Urinary bladder (tissue), 3 donors: ENCODE measurements at regions not wholly inside any gene's neighbourhood (a gene's known extent, or its start where the extent isn't known, plus 50 kb on each side); places are given as distances from the start of the nearest gene placed in this dataset.
"Not testable (repeated sequence)": the region's sequence is repeated elsewhere in the genome, so short reads cannot be mapped to it uniquely, and the experiment has no call there.

Experiments
- DNase-seq: peaks from one replicate; pipeline ENCODE4 v3.0.0-alpha.2; 2015; ENCODE audit errors: extremely low spot score
- H3K27ac ChIP-seq: one replicate; pipeline ENCODE4 v1.5.1; 2013; ENCODE audit warnings: low read depth, mild to moderate bottlenecking, moderate library complexity
- H3K36me3 ChIP-seq: one replicate; pipeline ENCODE4 v1.6.1; 2013; ENCODE audit warnings: mild to moderate bottlenecking, moderate library complexity; ENCODE audit not compliant: insufficient read depth
- H3K4me1 ChIP-seq: one replicate; pipeline ENCODE4 v1.6.1; 2013; ENCODE audit warnings: mild to moderate bottlenecking, moderate library complexity; ENCODE audit not compliant: insufficient read depth
- H3K4me3 ChIP-seq: one replicate; pipeline ENCODE4 v1.5.1; 2013; ENCODE audit warnings: low read depth, low read length
- WGBS: extraction: QIAGEN DNeasy Blood & Tissue Kit; methylation state at CpG from one replicate; pipeline ENCODE4 v1.1.7; 2013; 5-methylcytosine and 5-hydroxymethylcytosine counted together
- donor health status: healthy with polysubstance abuse.
- donor health status: healthy.

DNA sequence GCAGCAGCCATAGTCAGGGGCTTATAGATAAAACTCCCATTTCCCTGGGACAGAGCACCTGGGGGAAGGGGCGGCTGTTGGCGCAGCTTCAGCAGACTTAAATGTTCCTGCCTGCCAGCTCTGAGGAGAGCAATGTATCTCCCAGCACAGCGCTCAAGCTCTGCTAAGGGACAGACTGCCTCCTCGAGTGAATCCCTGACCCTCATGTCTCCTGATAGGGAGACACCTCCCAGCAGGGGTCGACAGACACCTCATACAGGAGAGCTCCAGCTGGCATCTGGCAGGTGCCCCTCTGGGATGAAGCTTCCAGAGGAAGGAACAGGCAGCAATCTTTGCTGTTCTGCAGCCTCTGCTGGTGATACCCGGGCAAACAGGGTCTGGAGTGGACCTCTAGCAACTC, 189.3 kb upstream of the EGLN3 start:
- DNase-seq, H3K36me3 ChIP-seq, H3K27ac ChIP-seq, H3K4me1 ChIP-seq, H3K4me3 ChIP-seq: not testable (repeated sequence)
- WGBS, result 56% methylated on average over 6 of the region's 6 CpGs

DNA sequence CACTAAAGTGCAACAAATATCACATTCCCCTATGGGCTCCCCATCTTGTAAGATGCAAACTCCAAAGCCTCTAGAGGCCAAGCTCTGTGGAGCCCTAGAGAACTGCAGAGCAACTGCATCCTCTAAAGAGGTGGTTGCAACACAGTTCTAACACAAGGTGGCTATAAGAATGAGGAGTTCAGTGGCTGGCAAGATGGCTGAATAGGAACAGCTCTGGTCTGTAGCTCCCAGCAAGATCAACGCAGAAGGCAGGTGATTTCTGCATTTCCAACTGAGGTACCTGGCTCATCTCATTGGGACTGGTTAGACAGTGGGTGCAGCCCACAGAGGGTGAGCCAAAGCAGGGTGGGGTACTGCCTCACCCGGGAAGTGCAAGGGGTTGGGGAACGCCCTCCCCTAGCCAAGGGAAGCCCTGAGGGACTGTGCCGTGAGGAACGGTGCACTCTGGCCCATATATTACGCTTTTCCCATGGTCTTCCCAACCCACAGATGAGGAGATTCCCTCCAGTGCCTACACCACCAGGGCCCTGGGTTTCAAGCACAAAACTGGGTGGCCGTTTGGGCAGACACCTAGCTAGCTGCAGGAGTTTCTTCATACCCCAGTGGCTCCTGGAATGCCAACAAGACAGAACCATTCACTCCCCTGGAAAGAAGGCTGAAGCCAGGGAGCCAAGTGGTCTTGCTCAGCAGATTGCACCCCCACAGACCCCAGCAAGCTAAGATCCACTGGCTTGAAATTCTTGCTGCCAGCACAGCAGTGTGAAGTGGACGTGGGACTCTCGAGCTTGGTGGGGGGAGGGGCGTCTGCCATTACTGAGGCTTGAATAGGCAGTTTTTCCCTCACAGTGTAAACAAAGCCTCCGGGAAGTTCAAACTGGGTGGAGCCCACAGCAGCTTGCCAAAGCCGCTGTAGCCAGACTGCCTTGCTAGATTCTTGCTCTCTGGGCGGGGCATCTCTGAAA, 188.6 kb upstream of the EGLN3 start:
- H3K36me3 ChIP-seq, H3K27ac ChIP-seq, H3K4me1 ChIP-seq, H3K4me3 ChIP-seq: not testable (repeated sequence)
- peak; percentile 26 for DNase-seq
- 57% methylated on average over 13 of the region's 13 CpGs for WGBS

DNA sequence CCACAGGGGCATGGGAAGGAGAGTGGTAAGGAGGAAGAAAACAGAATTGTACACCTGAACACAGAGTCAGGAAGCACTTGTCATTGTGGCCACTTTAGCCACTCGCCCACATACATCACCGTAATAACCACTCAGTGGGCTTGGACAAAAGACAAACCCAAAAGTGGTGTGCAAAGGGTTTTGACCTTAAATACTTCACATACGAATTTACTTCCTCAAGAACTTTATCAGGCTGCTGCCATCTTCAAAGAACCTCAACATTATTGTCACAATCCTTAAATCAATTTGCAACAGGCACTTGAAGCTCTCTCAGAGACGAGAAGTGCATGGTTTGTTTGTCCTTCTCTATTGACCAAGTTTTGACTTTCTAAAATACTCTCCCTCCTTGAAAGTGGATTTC, 187.3 kb upstream of the EGLN3 start:
- Histone ChIP-seq H3K36me3 (no peaks in the 10 kb centered on the region), H3K4me3 (no peak overlapping the region), H3K27ac (no peak overlapping the region), H3K4me1 (no peaks in the 10 kb centered on the region)
- whole genome bisulfite sequencing, result 78% methylated on average over 4 of the region's 4 CpGs
- DNase-seq, result no peak

DNA sequence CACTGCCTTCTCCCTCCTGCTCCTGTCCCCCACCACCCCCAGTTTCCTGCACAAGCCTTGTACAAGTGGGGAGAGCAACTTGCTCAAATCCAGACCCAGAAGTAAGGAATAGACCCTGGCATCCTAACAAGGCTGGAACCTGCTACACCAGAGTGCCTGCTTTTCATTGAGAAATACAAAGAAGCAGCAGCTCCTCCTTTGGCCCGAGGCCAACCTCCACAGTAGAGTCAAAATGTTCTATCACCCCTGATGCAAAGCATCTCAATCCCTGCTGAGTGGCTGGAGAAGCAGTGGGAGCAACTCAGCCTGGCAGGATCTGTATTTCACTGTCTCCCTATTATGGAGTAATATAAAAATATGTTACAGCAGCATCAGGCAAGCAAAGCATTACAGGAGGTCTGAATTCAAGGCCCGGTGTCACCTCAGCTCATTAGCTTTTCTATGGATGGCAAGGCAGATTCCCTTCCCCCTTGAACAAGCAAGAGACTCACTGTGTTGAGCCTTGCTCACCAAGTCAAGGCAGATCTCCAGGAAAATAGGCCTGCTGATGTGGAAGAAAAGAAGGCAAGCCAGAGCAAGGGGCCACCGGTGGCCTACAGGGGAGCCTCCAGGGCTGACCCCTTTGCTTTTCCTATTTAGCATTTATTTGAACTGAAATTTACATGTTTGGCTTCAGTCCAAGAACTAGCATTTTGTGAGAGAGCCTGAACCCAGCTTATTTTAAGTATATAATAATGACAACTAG, 186.3 kb upstream of the EGLN3 start:
- no peaks in the 10 kb centered on the region for H3K36me3 ChIP-seq
- H3K4me3 ChIP-seq, result no peak overlapping the region
- DNase-seq, result no peak
- WGBS, result 54% methylated on average over 3 of the region's 3 CpGs
- H3K4me1 ChIP-seq, result no peaks in the 10 kb centered on the region
- no peak overlapping the region for H3K27ac ChIP-seq

DNA sequence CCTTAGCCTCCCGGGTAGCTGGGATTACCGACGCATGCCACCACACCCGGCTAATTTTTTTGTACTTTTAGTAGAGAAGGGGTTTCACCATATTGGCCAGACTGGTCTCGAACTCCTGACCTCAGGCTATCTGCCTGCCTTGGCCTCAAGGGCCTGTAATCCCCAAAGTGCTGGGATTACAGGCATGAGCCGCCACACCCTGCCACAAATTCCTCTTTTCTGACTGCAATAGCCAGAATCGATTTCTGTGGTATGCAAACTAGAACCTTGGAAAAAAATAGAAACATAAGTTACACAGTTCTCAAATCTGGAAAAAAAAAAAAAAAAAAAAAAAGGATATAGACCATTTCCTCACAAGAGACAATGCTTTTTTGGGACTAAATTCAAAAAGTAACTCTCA, 184.6 kb upstream of the EGLN3 start:
- Histone ChIP-seq H3K4me3 (no peak overlapping the region), H3K4me1 (no peaks in the 10 kb centered on the region), H3K36me3 (no peaks in the 10 kb centered on the region), H3K27ac (no peak overlapping the region)
- WGBS, result 81% methylated on average over 7 of the region's 7 CpGs
- no peak for DNase-seq

DNA sequence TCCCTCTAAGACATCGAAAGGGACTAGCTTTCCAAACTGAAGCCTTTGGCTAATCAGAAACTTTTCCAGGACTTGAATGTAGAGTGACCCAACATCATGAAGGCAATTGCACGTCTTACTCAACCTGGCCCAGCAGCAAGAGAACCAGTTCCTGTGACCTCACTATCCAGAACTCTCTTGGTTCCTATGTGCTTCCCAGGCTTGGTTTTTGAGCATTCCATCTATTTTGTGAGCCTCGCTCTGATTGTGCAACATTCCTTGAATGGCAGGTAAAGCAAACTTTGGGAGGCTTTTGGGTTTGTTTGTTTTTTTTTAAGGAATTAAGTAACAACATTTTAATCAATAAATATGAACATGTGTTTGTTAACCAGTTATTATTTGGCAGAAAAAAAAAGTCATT, 183.6 kb upstream of the EGLN3 start:
- Histone ChIP-seq H3K27ac (no peak overlapping the region), H3K36me3 (no peaks in the 10 kb centered on the region), H3K4me3 (no peak overlapping the region), H3K4me1 (no peaks in the 10 kb centered on the region)
- 97% methylated on average over 3 of the region's 3 CpGs for WGBS
- no peak for DNase-seq

DNA sequence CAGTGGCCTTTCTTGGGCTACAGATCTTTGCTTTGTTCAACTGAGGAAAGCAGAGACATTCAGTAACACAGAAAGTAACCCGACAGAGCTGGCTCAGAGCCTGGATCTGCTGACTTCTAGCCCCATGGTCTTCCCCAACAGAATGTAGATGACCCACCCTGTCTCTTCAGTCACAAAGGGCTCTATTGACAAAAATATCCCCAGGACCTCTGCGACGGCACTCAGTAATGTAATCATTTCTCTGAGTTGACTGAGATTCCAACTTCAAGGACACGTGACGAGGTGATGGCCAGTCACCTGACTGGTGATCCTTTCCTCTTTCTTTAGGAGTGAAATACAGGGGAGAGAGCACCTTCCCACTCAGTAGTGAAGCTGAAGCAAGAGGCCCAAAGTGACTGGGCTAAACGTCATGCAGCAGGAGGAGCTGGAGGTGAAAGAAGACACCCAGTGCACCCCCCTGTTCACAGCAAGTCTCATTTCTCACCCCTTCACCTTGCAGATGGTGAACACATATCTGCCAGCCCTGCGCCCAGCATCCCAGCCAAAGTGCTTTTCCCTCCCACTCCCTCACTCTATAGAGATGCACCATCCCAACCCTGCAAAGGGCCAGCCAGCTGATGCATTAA, 179.2 kb upstream of the EGLN3 start:
- Histone ChIP-seq H3K4me1 (no peaks in the 10 kb centered on the region), H3K36me3 (no peaks in the 10 kb centered on the region), H3K27ac (no peak overlapping the region), H3K4me3 (no peak overlapping the region)
- no peak for DNase-seq
- WGBS, result 93% methylated on average over 7 of the region's 7 CpGs

DNA sequence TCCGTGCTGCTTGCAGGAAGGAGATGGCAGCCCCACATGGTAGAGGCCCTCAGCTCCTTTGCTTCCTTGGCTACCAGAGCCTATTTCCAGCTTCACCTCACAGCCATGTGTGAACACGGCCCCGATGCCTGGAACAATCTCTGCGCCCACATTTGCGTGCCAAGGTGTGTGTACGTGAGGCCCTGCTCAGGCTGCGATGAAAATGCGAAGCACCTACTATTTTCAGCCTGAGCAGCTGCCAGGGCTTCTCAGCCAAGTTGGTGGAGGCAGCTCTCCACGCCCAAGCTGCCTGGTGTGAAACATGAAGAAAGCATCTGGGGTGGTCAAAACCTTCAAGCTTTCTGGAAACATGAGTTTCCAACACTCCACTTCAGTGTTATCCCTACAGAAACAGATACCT, 177.8 kb upstream of the EGLN3 start:
- no peaks in the 10 kb centered on the region for H3K36me3 ChIP-seq
- no peak overlapping the region for H3K4me3 ChIP-seq
- no peak overlapping the region for H3K27ac ChIP-seq
- H3K4me1 ChIP-seq, result no peaks in the 10 kb centered on the region
- DNase-seq, result no peak
- WGBS, result 74% methylated on average over 9 of the region's 9 CpGs

DNA sequence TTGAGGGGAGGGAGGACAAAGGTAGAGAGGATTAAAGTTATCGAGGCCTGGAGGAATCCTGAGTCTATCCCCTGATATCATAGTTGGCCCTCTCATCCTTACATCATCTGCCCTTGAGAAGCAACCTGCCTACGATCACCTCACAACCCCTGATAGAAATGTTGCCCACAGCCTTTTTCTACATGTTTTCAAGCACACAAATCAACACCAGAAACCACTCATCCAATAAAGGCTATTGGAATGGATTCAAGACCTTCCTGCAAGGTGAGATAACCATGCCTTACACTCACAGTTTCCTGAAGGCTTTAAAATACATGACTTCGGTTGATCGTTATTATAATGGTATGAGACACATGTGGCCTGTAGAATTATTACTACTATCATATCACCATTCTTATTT, 175.7 kb upstream of the EGLN3 start:
- Histone ChIP-seq H3K4me1 (no peaks in the 10 kb centered on the region), H3K36me3 (no peaks in the 10 kb centered on the region), H3K27ac (no peak overlapping the region), H3K4me3 (no peak overlapping the region)
- 91% methylated on average over 4 of the region's 4 CpGs for WGBS
- DNase-seq, result no peak

DNA sequence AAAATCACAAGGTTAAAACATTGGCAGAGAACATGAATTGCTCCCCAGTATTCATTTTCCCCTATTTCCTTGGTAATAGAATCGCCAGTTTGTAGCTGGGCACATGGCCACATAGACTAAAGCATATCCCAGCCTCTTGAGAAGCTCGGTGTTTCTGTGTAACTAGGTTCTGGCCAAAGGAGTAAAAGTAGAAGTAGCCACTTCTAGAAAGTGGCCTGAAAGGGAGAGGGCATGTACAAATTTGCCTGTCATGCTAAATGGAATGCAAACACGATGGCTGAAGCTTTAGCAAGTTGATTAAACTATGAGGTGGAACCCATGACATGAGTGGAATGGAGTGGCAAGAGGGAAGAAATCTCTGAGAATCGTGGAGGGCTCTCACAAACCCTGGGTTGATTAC, 173.7 kb upstream of the EGLN3 start:
- Histone ChIP-seq H3K36me3 (no peaks in the 10 kb centered on the region), H3K4me3 (no peak overlapping the region), H3K4me1 (no peaks in the 10 kb centered on the region), H3K27ac (no peak overlapping the region)
- DNase-seq, result no peak
- WGBS, result 91% methylated on average over 4 of the region's 4 CpGs

DNA sequence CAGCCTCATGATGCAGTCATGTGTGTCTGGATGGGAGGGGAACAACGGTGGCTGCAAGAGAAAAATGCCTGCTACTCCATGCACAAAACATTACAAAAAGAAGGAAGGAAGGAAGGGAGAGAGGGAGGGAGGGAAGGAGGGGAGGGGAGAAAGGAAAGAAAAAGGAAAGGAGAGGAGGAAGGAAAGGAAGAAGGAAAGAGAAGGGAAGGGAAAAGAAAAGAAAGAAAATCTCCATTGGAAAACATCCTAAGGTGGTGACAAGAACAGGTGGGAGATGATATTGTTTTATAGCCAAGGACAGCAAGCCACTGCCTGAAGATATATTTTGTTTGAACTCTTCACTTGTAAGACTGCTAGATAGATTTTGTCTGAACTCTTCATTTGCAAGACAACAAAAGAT, 171.8 kb upstream of the EGLN3 start:
- Histone ChIP-seq H3K4me1 (no peaks in the 10 kb centered on the region), H3K4me3 (no peak overlapping the region), H3K27ac (no peak overlapping the region), H3K36me3 (no peaks in the 10 kb centered on the region)
- DNase-seq, result no peak
- 19% methylated on average over 1 of the region's 1 CpG for WGBS

DNA sequence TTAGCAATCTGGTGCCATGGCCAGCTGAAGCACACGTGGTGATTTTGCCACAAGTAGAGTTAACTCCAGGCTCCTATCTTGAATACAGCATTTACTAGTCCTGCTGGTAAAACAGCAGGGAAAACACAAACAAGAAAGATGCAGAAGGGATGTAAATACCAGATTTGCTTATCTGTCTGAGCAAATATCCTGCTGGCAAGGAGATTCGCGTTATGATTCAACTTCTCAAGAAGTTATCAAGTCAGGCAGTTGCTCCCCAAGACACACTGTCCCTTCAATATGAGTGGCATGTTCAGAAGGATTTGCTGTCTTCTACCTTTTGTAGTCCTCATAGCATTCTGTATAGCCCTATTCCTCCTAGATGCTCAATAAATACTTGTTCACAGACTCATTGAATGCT, 171.2 kb upstream of the EGLN3 start:
- Histone ChIP-seq H3K36me3 (no peaks in the 10 kb centered on the region), H3K4me1 (no peaks in the 10 kb centered on the region), H3K4me3 (no peak overlapping the region), H3K27ac (no peak overlapping the region)
- DNase-seq, result no peak
- whole genome bisulfite sequencing, result 44% methylated on average over 3 of the region's 3 CpGs

DNA sequence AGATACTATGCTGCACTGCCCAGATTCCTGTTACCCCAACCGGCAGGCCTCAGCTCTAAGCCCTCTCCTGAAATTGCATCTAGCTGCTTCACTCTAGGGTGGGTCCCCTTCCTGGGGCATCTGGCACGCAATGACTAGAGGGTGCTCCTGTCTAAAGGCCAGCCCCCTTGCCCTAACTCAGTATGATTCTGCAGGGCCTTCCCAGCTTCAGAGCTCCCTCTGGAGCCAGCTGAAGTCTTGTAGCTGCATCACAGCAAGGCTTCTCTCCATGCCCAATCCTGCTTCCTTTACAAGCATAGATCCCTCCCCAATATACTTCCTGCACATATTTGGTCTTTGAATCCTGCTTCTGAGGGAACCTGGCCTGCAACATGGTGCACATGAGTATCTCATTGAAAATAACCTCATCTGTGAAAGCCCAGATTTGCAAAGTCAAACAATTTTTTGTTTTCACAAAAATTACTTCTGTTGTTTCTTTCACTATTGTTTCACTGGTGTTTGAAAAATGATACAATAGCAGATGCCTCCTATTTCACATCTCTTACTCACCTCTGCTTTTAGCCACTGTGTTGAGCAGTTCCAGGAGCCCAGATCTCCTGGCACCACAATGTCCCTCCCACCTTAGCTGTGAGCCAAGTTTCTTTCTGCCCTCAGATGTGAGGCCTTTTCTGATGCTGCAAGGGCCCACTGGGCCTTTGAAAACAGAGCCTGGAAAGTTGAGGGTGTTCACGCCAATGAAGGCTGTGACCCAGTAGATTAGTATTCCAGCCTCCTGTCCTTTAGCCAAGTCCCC, 169.5 kb upstream of the EGLN3 start:
- Histone ChIP-seq H3K27ac (no peak overlapping the region), H3K36me3 (no peaks in the 10 kb centered on the region), H3K4me1 (no peaks in the 10 kb centered on the region), H3K4me3 (no peak overlapping the region)
- 82% methylated on average over 3 of the region's 3 CpGs for WGBS
- no peak for DNase-seq
